HG03103 (cell line): ENCODE measurements at regions not wholly inside any gene's neighbourhood (a gene's known extent, or its start where the extent isn't known, plus 50 kb on each side); places are given as distances from the start of the nearest gene placed in this dataset.
"Not testable (repeated sequence)": the region's sequence is repeated elsewhere in the genome, so short reads cannot be mapped to it uniquely, and the experiment has no call there.

Source experiments
- ATAC-seq: cut with Tn5 transposase; IDR thresholded peaks from one replicate; pipeline ENCODE4 v1.9.1; 2021; ENCODE audit warnings: low read depth; ENCODE audit not compliant: unreplicated experiment

- ATAC-seq, result no peak
These were observed 458.2 kb downstream of the GADD45G start for GRCh38 chr9:90062982-90063381.

GRCh38 chr9:90064248-90064647 is 459.4 kb downstream of the GADD45G start:
- ATAC-seq, result no peak

GRCh38 chr9:90064971-90065370 is 460.2 kb downstream of the GADD45G start:
- no peak for ATAC-seq

GRCh38 chr9:90065851-90066250 is 461.0 kb downstream of the GADD45G start:
- ATAC-seq, result no peak

- no peak for ATAC-seq
These were observed 464.3 kb downstream of the GADD45G start for GRCh38 chr9:90069085-90069484.

- no peak for ATAC-seq
These were observed 465.2 kb downstream of the GADD45G start for GRCh38 chr9:90070056-90070455.

GRCh38 chr9:90070469-90070868 is 465.7 kb downstream of the GADD45G start:
- ATAC-seq, result no peak

- no peak for ATAC-seq
These were observed 466.3 kb downstream of the GADD45G start for GRCh38 chr9:90070931-90071660.

- no peak for ATAC-seq
These were observed 468.6 kb downstream of the GADD45G start for GRCh38 chr9:90073186-90073945.

- ATAC-seq, result no peak
These were observed 469.6 kb downstream of the GADD45G start for GRCh38 chr9:90074316-90074962.

GRCh38 chr9:90077598-90077997 is 472.8 kb downstream of the GADD45G start:
- not testable (repeated sequence) for ATAC-seq

- ATAC-seq, result no peak
These were observed 474.2 kb downstream of the GADD45G start for GRCh38 chr9:90078988-90079421.

- ATAC-seq, result no peak
These were observed 480.8 kb downstream of the GADD45G start for GRCh38 chr9:90085633-90086032.

- ATAC-seq, result no peak
These were observed 481.3 kb downstream of the GADD45G start for GRCh38 chr9:90086101-90086511.

- no peak for ATAC-seq
These were observed 483.6 kb downstream of the GADD45G start for GRCh38 chr9:90088434-90088833.

GRCh38 chr9:90088856-90089255 is 484.0 kb downstream of the GADD45G start:
- ATAC-seq, result no peak

GRCh38 chr9:90090997-90091396 is 486.2 kb downstream of the GADD45G start:
- ATAC-seq, result no peak

- ATAC-seq, result no peak
These were observed 487.7 kb downstream of the GADD45G start for GRCh38 chr9:90092508-90092907.

- no peak for ATAC-seq
These were observed 490.9 kb downstream of the GADD45G start for GRCh38 chr9:90095682-90096081.

- ATAC-seq, result no peak
These were observed 492.4 kb downstream of the GADD45G start for GRCh38 chr9:90097237-90097636.

GRCh38 chr9:90098408-90098807 is 493.6 kb downstream of the GADD45G start:
- ATAC-seq, result no peak
